GM12864 (cell line): ENCODE measurements at regions not wholly inside any gene's neighbourhood (a gene's known extent, or its start where the extent isn't known, plus 50 kb on each side); places are given as distances from the start of the nearest gene placed in this dataset.
"Not testable (repeated sequence)": the region's sequence is repeated elsewhere in the genome, so short reads cannot be mapped to it uniquely, and the experiment has no call there.

Experiments
- DNase-seq: peaks from one replicate; pipeline ENCODE4 v3.0.0-alpha.2; 2011; ENCODE audit warnings: low read depth
- H3K4me3 ChIP-seq: 2 replicates; pipeline ENCODE4 v1.5.1; 2011; ENCODE audit warnings: mild to moderate bottlenecking, low read depth, low read length, control low read depth
- CTCF ChIP-seq: IDR thresholded peaks from 2 replicates; pipeline ENCODE4 v1.5.1; 2011; ENCODE audit warnings: low read depth, mild to moderate bottlenecking, moderate library complexity, low read length, control low read depth, inconsistent platforms; ENCODE audit errors: missing control alignments

DNA sequence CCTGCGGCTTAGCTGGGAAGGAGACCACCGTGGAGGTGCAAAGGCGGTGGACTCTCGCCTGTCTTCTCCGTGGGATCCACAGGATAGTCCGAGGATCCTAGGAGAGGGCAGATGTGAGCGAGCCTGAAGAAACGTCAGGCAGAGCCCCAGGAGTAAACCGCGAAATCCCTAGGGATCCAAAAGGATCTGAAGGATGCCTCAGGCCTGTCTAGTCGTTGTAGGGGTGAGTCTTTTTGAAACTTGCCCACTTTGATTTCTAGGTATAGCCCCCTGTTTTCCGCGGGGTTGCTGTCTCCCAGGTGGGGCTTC lies 576.5 kb downstream of the KCNJ18 start:
- no peak overlapping the region for H3K4me3 ChIP-seq
- no peak for TF ChIP-seq CTCF
- DNase-seq = no peak

DNA sequence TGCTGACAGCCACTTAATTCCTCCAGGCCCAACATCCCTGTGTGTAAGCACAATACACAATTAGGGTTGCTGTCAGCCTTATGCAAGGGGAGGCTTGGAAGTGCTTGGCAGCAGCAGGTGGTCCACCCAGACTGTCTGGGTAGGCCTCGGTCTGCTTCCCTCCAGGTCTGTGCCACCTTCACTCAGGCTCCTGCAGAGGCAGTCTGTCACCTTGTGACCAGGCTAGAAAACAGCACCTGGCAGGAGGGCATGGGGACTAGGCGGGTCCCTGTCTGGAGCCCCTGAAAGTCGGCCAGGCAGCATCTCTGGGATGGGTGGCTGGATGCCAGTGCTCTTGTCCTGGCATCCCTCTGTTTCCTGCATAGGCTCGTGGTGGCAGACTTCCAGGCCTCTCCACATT lies 578.1 kb downstream of the KCNJ18 start:
- TF ChIP-seq CTCF = no peak
- DNase-seq = no peak
- no peak overlapping the region for H3K4me3 ChIP-seq

DNA sequence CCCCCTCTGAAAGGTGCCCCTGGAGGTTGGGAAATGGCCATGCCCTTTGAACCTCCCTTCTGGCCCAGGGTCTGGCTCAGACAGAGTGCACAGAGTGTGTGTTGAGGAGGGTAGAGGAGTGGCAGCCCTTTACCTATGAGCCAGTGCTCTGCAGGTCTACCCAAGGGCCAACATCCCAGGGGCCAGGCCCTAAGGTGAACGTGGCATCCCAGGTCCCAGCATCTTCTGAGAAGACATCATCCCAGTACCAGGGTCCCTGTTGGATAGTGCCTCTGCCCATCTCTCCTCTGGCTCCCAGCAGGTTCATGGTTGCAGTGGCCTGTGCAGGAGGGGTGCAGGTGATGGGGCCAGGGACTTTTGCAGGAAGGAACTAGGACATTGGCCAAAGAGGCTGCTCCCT lies 578.5 kb downstream of the KCNJ18 start:
- H3K4me3 ChIP-seq, DNase-seq: not testable (repeated sequence)

- no peak for TF ChIP-seq CTCF
- no peak for DNase-seq
- no peak overlapping the region for H3K4me3 ChIP-seq
Measured at GRCh38 chr17:22272363-22273146, 580.2 kb downstream of the KCNJ18 start.

GRCh38 chr17:22273308-22273707 lies 581.0 kb downstream of the KCNJ18 start:
- no peak for TF ChIP-seq CTCF

GRCh38 chr17:22277595-22277994 lies 585.3 kb downstream of the KCNJ18 start:
- H3K4me3 ChIP-seq = no peak overlapping the region

More at GRCh38 chr17:22273308-22273707, 581.0 kb downstream of the KCNJ18 start:
- H3K4me3 ChIP-seq = no peak overlapping the region
- no peak for DNase-seq

More at GRCh38 chr17:22277595-22277994, 585.3 kb downstream of the KCNJ18 start:
- DNase-seq = no peak
- TF ChIP-seq CTCF = no peak
